ENCODE measurements at regions not wholly inside any gene's neighbourhood (a gene's known extent, or its start where the extent isn't known, plus 50 kb on each side); places are given as distances from the start of the nearest gene placed in this dataset.

DNA sequence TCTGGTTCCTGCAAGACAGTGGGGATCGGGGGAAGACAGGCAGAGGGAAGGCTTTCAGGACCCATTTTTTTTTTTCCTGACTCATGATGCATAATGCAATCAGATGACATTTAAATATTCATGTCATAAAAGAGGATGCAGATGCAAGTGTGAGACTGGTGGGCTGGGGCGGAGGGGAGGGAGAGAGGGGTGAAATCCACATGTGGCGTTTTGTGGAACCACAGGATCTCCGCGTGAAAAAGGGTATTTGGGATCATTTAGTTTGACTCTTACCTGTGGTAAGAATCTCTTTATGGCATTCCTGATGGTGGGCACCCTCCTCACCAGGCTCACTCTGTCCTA, 249.3 kb upstream of the CSF3R start:
- TF ChIP-seq, protein P1, sequence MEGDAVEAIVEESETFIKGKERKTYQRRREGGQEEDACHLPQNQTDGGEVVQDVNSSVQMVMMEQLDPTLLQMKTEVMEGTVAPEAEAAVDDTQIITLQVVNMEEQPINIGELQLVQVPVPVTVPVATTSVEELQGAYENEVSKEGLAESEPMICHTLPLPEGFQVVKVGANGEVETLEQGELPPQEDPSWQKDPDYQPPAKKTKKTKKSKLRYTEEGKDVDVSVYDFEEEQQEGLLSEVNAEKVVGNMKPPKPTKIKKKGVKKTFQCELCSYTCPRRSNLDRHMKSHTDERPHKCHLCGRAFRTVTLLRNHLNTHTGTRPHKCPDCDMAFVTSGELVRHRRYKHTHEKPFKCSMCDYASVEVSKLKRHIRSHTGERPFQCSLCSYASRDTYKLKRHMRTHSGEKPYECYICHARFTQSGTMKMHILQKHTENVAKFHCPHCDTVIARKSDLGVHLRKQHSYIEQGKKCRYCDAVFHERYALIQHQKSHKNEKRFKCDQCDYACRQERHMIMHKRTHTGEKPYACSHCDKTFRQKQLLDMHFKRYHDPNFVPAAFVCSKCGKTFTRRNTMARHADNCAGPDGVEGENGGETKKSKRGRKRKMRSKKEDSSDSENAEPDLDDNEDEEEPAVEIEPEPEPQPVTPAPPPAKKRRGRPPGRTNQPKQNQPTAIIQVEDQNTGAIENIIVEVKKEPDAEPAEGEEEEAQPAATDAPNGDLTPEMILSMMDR (conservative IDR thresholded peaks at IDR 0.05; ENCODE audit: low read depth, low read length): no peak
- no peak for TF ChIP-seq POLR2A (IDR thresholded peaks at IDR 0.05; ENCODE audit: low read depth, low read length)
- TF ChIP-seq SMC3 (IDR thresholded peaks at IDR 0.05; ENCODE audit: low read depth, low read length): no peak
- no peak for TF ChIP-seq MAFK (IDR thresholded peaks at IDR 0.05; ENCODE audit: low read depth, low read length)

Measured in IMR-90 (cell line).